GM18867 (cell line): ENCODE measurements at regions not wholly inside any gene's neighbourhood (a gene's known extent, or its start where the extent isn't known, plus 50 kb on each side); places are given as distances from the start of the nearest gene placed in this dataset.
A peak's percentile ranks its signal among the peaks of the same experiment; 100 is the strongest.

ENCODE experiments used
- ATAC-seq: cut with Tn5 transposase; IDR thresholded peaks from one replicate; pipeline ENCODE4 v1.9.1; 2021; ENCODE audit warnings: mild to moderate bottlenecking, moderate library complexity; ENCODE audit not compliant: unreplicated experiment

DNA sequence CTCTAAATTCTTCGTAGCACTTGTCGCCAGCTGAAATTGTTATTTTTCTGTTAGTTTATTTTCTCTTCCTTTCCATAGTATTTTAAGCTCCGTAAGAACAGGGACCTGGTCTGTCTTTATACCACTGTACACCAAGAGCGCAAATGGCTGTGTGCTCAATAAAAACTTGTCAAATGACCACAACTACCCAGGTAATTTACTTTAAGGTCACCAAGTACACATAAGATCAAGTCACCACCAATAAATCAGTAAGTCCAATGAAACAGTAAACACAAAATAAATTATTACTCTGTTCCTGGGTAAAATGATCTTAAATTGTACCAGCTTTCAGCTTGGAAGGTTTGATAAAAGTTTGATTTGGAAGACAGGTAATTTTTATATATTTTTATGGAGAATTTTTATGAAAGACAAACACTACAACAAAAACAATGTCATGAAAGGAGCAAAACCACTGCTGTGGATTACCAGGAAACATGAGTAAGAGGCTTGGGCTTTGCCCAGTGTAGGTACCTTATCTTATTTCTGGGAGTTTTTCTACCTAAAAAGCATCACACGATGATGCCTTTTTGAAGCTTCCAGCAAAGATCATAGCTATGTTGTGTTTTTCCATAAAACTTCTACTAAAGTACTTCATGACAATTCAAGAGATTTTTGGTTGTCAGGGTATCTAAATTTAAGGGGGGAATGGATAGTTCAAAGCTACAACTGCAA, 406.8 kb downstream of the SHQ1 start:
- no peak for ATAC-seq

DNA sequence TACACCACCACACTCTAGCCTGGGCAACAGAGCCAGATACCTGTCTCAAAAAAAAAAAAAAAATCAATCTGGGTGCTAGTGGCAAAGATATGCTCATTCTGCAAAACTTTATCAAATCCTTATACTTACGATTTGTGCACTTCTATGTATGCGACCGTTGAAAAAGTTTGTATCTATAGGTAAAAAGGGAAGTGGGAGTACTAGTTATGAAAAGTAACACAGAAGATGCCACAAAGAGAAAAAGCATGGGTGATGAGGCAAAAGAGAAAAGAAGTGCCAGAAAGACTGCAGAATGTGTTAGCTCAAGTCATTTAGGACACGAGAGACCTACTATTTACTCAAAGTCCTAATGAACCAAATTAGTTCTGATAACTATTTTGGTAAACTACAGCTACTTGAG, 407.8 kb downstream of the SHQ1 start:
- peak; percentile 44 for ATAC-seq

DNA sequence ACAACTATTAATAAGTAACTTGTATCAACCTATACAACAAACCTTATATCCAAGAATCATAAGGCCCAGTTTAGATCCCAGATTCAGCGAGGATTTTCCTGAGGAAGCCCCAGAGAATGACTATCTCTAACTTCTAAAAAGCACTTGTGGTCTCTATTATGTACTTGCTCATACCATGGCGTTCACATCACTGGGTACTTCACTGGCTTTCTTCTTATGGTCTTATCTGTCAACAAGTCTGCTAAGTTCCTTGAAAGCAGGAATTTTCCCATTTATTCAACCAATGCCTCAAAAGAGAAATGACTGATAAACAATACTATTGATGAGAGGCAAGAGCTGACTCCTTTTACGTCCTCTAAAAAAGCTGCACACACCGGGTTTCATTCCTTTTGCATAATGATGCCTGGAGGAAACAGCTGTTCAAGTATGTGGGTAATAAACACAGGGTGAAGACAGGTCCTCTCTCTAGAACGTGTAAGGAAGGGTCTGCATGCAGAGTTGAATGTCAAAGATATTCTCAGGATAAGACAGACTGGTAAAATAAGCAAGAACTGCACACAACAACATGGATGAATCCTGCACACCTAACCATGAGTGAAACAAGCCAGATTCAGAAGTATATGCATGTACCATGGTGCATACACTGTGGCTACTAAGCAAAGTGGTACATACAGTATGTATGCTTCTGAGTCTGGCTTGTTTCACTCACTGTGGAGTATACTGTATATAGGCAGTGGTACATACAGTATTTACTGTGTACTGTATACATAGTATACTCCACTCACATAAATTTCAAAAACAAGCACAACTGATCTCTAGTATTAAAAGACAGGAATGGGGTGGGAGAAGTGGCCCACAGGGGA, 408.7 kb downstream of the SHQ1 start:
- ATAC-seq, result peak; percentile 62

DNA sequence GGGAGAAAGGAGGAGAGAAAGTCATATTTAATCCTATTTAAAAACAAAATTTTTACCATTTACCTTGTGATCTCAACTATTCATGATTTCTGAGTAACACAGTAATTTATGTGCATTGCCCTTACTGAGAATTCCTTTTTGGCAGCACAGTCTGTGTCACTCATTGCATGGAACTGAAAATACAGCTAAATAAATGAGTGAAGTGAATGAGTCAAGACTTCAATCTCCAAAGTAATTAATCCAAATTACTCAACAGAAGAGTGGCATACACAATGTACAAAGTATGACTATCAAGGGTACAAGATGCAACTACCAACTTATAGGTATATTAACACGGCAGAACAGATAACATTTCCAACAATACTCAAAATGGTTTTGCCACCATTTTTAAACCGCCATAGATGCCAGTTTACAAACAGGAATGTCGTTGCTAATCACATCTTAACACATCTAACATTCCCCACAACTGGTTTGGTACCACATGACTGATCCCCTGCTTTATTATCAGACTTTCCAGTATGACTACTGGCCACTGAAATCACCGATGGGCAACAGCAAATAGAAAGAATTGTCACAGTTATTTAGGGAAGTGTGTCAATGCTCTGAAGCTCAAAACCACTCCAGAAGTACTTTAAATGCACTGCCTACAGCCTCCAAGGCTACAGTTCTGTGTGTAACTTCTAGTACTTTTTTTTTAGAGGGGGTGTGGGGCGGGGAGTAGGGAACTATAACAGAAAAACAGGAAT, 410.4 kb downstream of the SHQ1 start:
- no peak for ATAC-seq

DNA sequence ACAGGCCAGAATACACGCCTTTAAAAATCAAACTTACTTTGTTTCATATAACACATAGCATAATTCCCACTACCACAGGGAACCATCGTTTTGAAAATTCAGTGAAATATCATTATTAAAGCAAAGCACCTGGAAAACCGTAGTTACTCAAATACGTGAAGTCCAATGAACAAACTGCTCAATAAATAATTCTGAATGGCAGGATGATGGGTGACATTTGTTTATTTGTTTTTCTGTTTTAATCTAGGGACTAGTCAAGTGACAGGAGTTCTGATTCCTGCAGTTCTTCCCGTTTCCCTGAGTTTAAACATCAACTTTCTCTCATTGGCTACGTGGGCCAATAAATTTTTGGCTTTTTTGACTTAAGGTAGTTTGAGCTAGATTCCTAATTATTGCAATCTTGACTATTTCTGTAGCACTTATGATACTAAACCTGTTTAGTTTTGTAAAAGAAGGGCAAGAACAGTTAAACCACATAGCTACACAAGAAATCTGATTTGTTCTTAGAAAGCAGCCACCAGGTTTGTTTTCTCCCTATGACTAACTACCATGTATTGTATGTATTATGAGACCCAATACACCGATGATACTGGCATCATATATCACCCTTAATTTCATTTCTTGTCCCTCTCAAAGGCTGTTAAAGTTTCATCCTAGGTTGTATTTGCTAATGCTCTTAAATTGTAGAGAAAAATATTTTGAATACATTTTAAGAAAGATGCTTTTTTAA, 411.2 kb downstream of the SHQ1 start:
- no peak for ATAC-seq

DNA sequence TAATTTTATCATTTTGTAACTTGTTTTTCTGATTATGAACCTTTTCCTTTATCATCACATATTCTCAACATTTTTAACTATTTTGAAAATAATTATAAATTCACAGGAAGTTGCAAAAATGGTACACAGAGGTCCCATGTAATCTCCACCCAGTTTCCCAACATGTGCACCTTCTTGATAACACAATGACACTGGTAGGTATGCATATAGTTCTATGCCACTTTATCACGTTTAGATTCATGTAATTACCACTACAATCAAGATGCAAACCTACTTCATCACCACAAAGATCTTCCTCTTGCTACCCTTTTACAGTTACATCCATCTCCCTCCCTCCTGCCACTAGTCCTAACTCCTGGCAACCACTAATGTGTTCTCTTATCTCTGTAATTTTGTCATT, 413.9 kb downstream of the SHQ1 start:
- no peak for ATAC-seq

DNA sequence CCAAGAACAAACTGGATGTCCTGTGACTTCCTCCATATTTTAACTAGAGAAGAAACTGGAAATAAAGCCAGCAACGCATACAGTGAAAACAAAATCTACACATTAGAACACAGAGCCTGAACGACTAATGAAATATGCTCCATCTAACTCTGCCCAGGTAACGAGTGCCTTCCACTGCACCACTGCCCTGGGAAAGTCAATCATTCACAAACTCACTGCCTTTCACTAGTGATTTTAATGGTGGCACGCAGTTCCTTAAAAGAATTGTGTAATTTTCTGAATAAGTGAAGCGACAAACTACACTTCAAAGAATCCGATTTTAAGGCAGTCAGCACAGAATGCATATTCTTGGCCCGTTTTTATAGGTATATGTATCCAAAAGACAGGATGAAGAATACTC, 416.0 kb downstream of the SHQ1 start:
- no peak for ATAC-seq

DNA sequence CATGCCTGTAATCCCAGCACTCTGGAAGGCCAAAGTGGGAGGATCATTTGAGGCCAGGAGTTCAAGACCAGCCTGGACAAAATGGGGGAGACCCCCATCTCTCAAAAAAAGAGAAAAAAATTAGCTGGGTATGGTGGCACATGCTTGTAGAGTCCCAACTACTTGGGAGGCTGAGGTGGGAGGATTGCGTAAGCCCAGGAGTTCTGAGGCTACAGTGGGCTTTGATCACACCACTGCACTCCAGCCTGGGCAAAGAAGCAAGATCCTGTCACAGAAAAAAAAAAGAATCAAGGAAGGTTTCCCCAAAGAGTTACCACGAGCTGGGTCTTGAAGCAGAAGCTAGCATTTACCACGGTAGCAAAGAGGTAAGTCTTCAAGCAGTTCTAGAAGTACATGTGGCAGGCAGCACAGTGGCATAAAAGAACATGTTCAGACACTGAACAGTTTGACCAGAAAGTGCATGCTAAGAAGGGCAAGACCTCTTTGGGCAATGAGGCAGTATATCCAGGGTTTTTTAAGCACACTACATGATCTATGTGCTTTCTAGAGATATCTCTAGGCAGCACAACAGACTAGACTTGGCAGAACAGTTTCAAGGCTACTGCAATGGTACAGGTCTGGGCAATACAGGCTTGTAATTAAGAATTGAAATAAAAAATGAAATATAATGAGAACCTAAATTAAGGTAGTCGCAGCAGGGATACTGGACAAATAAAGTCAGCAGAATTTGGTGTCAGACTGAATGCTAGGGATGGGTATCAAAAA, 418.5 kb downstream of the SHQ1 start:
- ATAC-seq, result no peak

DNA sequence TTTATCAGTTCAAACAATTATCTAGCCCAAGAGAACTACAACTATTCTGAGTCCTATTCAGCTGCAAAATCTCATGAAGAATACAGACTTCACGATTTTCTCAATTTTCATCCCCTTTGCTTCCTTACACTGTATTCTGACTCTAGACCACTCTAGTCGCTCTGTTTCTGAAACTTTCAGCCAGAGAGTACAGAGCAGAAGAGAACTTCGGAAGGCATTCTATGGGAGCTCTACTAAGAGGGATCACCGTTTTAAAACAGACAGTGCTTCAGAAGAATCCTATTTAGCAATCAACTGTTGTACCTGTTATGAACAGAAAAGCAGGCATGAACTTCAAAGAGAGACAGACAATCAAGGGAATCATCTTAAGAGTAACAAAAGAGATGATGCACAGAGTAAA, 419.4 kb downstream of the SHQ1 start:
- ATAC-seq, result no peak

DNA sequence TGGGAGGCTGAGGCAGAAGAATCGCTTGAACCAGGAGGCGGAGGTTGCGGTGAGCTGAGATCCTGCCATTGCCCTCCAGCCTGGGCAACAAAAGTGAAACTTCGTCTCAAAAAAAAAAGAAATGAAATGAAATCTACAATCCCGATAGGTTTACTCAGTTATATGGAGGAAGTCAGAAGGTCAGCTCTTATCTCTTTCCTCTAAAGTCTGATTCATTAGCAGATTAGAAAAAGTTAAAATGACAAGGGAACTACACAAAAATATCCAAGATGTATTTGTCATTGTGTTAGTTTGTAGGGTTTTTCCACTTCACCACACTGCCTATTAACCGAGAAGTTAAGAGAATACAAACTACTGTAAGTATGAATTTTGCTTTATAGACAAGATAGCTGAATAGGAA, 420.6 kb downstream of the SHQ1 start:
- ATAC-seq, result no peak

DNA sequence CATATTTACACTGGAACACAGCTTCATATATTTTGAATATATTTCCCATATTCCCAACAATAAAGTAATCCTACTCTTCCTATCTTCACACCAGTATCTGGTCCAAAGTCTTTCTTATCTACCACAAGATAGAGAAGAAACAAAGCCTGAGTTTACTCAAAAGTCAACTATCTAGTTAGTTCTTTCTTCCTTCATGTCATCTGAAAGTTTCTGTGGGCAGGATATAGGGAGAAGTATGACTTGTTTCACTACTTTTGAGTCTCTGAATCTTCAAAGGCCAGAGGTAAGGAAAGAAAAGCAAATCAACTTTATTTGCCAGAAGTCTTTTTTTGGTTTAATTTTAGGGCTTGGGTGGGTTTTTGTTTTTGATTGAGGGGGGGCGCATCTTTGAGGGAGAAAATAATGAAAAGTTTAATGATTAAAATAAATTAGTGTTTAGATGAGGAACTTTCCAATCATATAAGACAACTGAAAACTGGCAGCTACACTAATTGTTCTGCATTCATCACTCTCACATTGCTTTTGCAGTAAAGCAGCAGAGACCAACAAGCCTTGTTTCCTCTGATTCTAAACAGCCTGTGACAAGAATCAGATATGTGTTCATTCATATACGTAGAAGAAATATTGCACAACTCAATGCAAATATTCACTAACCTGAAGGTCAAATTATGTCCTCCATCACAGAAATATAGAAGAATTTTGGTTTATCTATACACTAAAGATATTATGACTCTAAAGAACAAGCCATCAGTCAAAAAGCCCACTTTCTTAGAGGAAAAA, 421.4 kb downstream of the SHQ1 start:
- ATAC-seq, result peak; percentile 59

DNA sequence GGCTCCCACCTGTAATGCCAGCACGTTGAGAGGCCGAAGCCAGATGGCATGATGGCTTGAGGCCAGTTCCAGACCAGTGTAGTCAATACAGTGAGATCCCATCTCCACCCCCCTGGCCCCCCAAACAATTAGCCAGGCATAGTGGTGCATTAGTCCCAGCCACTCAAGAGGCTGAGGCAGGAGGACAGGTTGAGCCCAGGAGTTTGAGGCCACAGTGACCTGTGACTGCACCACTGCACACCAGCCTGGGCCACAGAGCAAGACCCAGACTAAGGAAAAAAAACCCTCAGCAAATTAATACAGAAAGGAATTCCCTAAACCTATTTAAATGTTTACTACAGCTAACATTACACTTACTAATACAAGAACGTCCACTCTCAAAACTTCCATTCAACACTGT, 424.6 kb downstream of the SHQ1 start:
- ATAC-seq, result no peak

DNA sequence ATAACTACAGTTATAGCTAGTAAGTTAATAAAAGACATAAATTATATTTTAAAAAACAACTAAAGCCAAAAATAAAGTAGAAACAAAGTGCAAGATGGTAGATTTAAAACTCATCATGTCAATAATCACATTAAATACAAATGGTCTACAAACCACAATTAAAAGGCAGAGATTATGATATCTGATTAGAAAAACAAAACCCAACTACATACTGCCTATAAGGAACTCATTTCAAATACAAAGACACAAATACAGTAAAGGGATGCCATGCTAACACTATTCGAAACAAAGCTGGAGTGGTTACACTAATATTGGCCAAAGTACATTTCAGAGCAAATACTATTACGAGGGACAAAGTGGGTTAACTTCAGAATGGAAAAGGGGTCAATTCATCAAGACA, 426.5 kb downstream of the SHQ1 start:
- no peak for ATAC-seq

DNA sequence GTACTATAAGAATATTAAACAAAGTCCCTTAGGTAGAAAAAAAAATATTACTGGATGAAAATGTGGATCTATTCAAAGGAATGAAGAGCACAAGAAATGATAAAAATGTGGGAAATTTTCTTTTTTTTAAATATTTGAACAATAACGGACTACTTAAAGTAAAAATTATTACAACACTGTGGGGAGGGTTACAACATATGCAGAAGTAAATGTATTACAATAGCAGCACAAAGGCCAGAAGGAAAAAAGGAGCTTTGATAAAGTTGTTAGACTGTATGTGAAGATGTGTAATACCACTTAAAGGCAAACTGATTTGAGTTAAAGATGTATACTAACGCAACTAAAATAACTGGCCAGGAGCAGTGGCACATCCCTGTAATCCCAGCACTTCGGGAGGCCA, 427.1 kb downstream of the SHQ1 start:
- no peak for ATAC-seq

DNA sequence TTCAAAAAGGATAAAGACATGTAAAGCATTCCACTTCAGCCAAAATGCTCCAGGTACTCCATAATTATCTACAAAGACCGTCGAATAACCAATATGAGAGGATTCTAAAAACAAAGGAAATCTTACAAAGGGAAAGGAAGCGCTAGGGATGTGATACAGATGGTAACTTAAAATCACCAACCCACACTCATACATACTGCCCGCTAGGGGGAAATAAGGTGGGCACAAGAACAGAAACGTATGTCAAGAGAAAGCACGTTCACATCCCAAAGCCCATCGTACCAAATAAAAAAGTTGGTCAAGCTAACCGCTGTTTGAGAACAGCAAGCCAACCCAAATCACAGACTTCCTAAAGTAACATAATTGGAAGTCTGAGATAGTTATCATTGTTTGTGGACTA, 429.4 kb downstream of the SHQ1 start:
- no peak for ATAC-seq

DNA sequence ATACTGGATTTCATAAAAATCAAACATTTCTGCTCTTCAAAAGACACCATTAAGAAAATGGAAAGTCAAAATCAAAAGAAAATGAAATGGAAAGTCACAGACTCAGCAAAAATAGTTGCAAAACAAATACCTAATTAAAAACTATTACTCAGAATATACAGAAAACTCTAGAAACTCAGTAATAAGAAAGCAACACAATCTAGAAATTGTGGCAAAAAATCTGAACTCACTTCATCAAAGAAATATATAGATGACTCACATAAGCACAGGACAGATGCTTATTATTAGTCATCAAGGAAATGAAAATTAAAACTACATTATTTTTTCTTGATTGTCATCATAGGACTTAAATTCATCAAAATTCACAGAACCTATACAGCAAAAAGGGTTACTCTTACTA, 430.0 kb downstream of the SHQ1 start:
- no peak for ATAC-seq

DNA sequence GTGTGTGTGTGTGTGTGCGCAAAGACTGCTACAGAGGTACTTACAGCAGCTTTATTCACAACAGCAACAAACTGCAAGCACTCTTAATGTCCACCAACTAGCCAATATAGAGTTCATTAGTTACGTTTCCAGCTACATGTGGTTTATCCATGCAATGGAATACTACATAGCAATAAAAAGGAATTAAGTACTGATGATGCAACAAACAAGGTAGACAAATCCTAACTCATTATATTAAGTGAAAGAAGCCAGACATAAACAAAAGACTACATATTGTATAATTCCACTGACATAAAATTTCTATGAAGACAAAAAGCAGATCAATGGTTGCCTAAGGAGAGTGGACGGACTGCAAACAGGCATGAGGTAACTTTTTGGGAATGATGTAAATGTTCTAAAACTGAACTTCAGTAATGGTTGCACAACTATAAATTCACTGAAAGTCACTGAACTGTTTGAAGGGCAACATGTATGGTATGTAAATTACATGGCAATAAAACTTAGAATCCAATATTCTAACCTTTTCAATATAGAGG, 433.7 kb downstream of the SHQ1 start:
- no peak for ATAC-seq

DNA sequence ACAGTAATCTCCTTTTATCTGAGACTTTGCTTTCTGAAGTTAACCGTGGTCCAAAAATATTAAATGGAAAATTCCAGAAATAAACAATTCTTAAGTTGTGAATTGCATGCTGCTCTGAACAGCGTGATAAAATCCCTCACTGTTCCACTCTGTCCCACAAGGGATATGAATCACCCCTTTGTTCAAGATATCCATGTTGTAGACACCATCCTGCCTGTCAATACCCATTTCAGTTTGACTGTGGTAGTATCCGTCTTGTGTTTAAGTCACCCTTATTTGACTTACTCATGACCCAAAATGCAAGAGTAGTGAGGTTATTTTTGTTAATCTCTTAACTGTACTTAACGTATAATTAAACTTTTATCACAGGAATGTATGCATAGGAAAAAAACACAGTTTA, 435.0 kb downstream of the SHQ1 start:
- no peak for ATAC-seq

DNA sequence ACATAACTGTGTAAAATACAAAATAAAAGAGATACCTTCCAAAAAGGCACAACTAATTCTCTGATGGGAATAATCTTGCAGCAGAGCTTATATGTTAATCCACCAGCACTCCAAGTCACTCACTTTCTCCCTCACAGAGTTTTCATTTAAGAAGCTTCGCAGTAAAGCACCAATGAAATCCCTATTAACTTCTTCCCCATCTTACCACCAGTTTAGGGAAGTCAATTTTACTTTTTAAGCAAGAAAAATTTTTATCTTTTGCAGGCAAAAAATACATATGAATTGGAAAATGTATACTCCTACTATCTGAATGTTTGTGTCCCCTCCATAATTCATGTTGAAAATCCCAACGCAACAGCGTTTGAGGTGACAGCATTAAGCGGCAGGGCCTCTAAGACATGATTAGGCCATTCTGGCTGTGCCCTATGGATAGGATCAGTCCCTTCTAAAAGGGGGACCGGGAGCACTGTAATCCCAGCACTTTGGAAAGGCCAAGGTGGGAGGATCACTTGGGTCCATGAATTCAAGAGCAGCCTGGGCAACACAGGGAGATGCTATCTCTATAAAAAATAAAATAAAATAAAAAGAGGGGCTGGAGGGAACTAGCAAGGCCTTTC, 435.8 kb downstream of the SHQ1 start:
- no peak for ATAC-seq
